Muscle layer of colon (tissue), 2 donors: ENCODE measurements at regions not wholly inside any gene's neighbourhood (a gene's known extent, or its start where the extent isn't known, plus 50 kb on each side); places are given as distances from the start of the nearest gene placed in this dataset.

Experiments
- H3K27ac ChIP-seq: one replicate; pipeline ENCODE4 v1.7.0; 2013; ENCODE audit warnings: low read depth, mild to moderate bottlenecking, low read length, moderate library complexity
- H3K27me3 ChIP-seq, 2 donors: one replicate each; pipeline ENCODE4 v1.7.0; 2013; ENCODE audit warnings: low read length in 2 of 2, mild to moderate bottlenecking in 2 of 2; ENCODE audit not compliant: insufficient read depth in 2 of 2, control insufficient read depth in 1 of 2
- H3K36me3 ChIP-seq: one replicate; pipeline ENCODE4 v1.7.0; 2013; ENCODE audit warnings: mild to moderate bottlenecking, low read length; ENCODE audit not compliant: insufficient read depth
- H3K4me1 ChIP-seq: one replicate; pipeline ENCODE4 v1.7.0; 2013; ENCODE audit warnings: mild to moderate bottlenecking, low read length; ENCODE audit not compliant: insufficient read depth
- H3K4me3 ChIP-seq, 2 donors: one replicate each; pipeline ENCODE4 v1.7.0; 2013; ENCODE audit warnings: low read length in 2 of 2, low read depth in 1 of 2, mild to moderate bottlenecking in 1 of 2, moderate library complexity in 1 of 2
- H3K9ac ChIP-seq: one replicate; pipeline ENCODE4 v1.7.0; 2013; ENCODE audit warnings: low read length
- H3K9me3 ChIP-seq: one replicate; pipeline ENCODE4 v1.7.0; 2013; ENCODE audit warnings: mild to moderate bottlenecking, low read length
- donor health status: abdominal sarcoma.
- donor health status: Adenocarcinoma of cecum.

DNA sequence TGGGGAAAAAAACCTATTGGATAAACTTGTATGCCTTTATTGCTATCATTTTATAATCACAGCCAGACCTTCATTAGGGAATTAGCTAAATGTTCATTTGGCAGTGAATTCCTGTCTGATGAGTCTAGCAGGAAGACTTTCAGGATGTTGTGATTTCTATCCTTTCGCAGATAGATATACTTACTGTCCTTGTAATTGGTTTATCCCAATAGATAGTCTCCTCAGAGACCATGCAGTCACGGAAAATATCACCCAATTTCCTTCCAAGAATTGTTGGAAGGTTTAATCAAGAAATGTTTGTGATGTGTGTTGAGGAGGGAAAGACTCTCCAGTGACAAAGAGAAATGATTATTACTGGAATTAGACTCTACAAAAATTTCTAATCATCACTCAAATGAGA is 1937.9 kb upstream of the WWC1 start:
- Histone ChIP-seq H3K36me3 (no peaks in the 10 kb centered on the region), H3K9ac (no peak overlapping the region), H3K4me1 (no peaks in the 10 kb centered on the region), H3K4me3 (no peak overlapping the region), H3K27me3 (no peaks in the 10 kb centered on the region), H3K9me3 (no peaks in the 10 kb centered on the region), H3K27ac (no peak overlapping the region)

DNA sequence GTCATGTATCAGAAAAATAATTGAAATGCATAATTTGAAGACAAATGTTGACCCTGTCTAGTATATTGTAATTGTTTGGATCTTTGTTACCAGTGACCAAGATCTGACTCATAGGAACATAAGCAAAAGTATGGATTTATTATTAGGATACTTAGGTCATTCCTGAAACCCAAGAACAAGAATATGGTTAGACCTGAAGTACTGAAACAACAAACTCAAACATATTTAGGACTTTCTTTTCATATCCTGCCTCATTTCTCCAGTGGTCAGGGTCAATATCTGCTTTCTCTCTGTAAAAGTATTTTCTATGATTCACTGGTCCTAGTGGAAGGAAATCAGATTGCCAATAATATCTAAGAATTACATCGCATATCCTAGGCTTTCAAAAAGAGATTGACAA is 1937.1 kb upstream of the WWC1 start:
- H3K27me3 ChIP-seq, result no peaks in the 10 kb centered on the region
- H3K9me3 ChIP-seq, result no peaks in the 10 kb centered on the region
- H3K27ac ChIP-seq, result no peak overlapping the region
- no peak overlapping the region for H3K9ac ChIP-seq
- H3K4me1 ChIP-seq, result no peaks in the 10 kb centered on the region
- no peak overlapping the region for H3K4me3 ChIP-seq
- no peaks in the 10 kb centered on the region for H3K36me3 ChIP-seq

DNA sequence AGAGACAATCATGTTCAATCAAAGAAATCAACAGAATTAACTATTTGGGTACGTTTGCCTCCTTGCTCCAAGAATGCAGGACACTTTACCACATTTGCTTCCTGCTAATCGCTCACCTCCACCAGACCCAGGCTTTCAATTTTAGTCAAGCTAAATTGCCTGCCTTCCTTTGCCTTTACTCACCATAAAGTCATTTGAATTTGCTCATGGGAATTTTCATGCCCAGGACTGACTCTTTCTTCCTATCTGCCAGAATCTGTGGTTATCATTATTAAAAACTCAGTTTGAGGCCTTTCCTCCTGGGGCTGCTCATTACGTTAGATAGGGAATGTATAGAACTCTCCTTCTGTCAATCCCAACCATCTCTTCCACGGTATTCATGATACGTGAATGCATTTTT is 1935.3 kb upstream of the WWC1 start:
- Histone ChIP-seq H3K9ac (no peak overlapping the region), H3K4me3 (no peak overlapping the region), H3K4me1 (no peaks in the 10 kb centered on the region), H3K27ac (no peak overlapping the region), H3K36me3 (no peaks in the 10 kb centered on the region), H3K9me3 (no peaks in the 10 kb centered on the region), H3K27me3 (no peaks in the 10 kb centered on the region)

DNA sequence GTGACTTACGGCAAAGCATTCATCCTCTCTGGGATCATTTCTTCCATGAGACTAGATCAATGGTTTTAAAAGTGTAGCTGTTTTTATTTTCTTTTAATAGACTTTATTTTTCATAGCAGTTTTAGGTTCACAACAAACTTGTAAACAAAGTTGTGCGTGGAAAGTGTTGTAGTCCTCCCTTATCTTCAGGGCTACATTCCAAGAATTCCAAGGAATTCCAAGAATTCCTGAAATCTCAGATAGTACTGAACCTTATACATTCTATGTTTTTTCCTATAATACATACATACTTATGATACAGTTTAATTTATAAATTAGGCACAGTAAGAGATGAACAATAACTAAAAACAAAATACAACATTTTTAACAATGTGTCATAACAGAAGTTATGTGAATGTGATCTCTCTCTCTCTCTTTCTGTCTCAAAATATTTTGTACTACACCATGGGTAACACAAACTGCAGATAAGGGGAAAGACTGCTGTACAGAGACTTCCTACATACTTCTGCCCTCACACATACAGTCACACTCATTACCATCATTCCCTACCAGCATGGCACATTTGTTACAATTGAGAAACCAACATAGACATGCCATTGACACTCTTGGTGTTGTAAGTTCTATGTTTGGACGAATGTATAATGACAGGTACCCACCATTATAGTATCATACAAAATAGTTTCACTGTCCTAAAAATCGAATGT is 1933.2 kb upstream of the WWC1 start:
- no peaks in the 10 kb centered on the region for H3K36me3 ChIP-seq
- H3K4me1 ChIP-seq, result no peaks in the 10 kb centered on the region
- H3K27me3 ChIP-seq, result no peaks in the 10 kb centered on the region

DNA sequence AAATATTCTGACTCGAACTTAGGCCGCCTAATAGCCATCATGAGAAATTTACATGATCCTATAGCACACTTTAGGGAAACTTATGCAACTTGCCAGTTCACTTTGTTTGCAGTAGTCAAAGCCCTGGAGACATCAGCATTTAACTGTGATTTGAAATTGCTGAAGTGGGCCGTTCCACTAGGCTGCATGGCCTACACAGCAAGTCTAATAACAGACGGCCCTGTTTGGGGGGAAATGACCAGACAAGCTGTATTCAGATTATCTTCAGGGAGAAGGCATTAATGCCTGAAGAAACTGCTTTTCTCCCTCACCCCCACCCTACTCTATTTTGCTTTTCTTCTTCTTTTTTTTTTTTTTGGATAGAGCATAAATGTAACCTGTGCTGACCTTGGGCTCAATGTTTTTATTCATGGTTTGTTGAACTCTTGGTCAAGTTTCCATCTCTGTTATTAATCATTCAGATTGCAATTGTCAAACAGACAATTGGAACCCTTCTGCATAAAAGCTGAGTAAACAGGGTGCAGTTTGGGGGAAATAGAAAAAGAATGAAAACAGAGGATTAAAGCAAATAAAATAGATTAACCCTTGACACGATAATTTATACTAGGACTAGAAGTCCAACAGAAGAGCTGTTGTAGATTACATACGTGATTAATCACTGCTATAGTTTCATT is 1928.2 kb upstream of the WWC1 start:
- no peak overlapping the region for H3K9ac ChIP-seq
- H3K4me3 ChIP-seq, result no peak overlapping the region
- no peaks in the 10 kb centered on the region for H3K4me1 ChIP-seq
- H3K27me3 ChIP-seq, result no peaks in the 10 kb centered on the region
- H3K36me3 ChIP-seq, result no peaks in the 10 kb centered on the region
- no peak overlapping the region for H3K27ac ChIP-seq
- no peaks in the 10 kb centered on the region for H3K9me3 ChIP-seq

More for the DNA sequence above, 1933.2 kb upstream of the WWC1 start:
- no peaks in the 10 kb centered on the region for H3K9me3 ChIP-seq
- no peak overlapping the region for H3K27ac ChIP-seq
- H3K9ac ChIP-seq, result no peak overlapping the region
- H3K4me3 ChIP-seq, result no peak overlapping the region

DNA sequence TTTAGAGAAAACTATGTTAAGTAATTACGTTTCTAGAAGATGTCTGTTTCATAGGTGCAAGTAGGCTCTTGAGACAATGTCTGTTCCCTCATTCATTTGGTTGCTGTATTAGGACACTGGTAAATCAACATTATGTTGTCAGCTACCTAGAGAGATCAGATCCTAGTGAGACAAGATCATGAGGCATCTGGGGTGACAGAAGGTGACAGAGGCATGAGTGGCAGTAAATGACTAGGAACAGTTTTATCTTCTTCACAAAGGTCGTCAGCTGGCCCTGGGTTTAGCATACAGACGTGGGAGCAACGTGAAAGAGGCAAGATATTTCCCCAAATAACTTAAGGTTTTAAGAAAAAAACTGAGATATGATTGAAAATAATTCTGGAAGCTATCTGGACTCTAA is 1926.3 kb upstream of the WWC1 start:
- no peak overlapping the region for H3K4me3 ChIP-seq
- H3K4me1 ChIP-seq, result no peaks in the 10 kb centered on the region
- H3K36me3 ChIP-seq, result no peaks in the 10 kb centered on the region

DNA sequence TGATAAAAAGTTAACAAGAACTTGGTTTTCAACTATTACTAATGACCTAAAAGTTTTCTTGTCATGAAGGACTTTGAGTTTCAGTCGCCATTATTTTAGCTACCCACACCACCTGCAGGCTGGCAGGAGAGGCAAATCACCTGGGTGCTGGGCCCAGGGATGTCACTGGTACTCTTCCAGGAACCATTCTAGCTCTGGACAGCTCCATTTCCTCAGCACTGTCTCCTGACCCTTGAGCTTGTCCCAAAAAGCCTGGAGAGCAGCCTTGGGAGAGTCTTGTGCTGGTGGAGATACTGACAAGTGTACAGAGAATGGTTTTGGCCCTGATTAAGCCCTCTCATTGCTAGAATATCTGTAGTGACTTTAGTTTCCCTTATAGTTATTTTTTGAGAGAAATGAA is 1924.1 kb upstream of the WWC1 start:
- Histone ChIP-seq H3K27me3 (no peaks in the 10 kb centered on the region), H3K9ac (no peak overlapping the region), H3K9me3 (no peaks in the 10 kb centered on the region), H3K4me1 (no peaks in the 10 kb centered on the region), H3K27ac (no peak overlapping the region), H3K4me3 (no peak overlapping the region), H3K36me3 (no peaks in the 10 kb centered on the region)

More for the DNA sequence above, 1926.3 kb upstream of the WWC1 start:
- Histone ChIP-seq H3K27ac (no peak overlapping the region), H3K9ac (no peak overlapping the region), H3K27me3 (no peaks in the 10 kb centered on the region), H3K9me3 (no peaks in the 10 kb centered on the region)

DNA sequence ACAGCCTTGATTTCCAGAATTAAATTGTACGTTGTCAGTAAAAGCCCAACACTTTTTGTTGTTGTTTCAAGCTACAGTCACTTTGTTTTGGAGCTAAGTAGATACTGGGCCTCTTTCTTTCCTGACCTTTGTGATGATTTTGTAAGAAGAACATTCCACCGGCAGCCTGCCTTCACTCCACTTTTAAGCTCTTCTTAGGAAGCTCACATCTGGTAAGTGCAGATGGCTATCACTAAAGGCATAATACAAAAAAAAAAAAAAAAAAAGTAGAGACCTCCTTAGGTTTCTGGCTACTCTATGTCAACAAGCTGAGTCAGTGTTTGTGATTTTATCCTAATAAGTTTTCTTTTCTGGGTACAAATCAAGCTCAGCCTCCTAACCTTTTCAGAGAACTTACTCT is 1922.1 kb upstream of the WWC1 start:
- no peaks in the 10 kb centered on the region for H3K27me3 ChIP-seq
- H3K4me3 ChIP-seq, result no peak overlapping the region
- no peak overlapping the region for H3K9ac ChIP-seq
- no peaks in the 10 kb centered on the region for H3K36me3 ChIP-seq
- no peaks in the 10 kb centered on the region for H3K9me3 ChIP-seq
- no peak overlapping the region for H3K27ac ChIP-seq
- H3K4me1 ChIP-seq, result no peaks in the 10 kb centered on the region

DNA sequence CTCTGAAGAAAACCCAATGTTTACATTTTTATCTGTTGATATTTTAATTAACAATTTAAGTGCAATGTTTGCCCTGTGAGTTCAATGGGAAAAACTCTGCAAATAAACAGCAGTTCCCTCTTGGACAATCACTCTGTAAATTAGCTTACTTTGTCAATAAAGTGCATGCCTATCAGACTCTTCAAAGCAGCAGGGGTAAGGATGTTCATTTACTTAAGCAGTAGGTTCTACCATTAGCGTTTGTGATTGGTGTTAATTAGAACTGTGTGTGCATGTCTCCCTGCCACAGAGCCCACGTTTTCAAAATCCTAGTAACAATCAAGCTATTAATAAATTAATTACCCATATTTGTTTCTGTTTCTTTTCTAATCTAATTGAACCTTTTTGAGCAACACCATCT is 1921.6 kb upstream of the WWC1 start:
- Histone ChIP-seq H3K27ac (no peak overlapping the region), H3K4me1 (no peaks in the 10 kb centered on the region), H3K9ac (no peak overlapping the region), H3K4me3 (no peak overlapping the region), H3K9me3 (no peaks in the 10 kb centered on the region), H3K36me3 (no peaks in the 10 kb centered on the region), H3K27me3 (no peaks in the 10 kb centered on the region)

DNA sequence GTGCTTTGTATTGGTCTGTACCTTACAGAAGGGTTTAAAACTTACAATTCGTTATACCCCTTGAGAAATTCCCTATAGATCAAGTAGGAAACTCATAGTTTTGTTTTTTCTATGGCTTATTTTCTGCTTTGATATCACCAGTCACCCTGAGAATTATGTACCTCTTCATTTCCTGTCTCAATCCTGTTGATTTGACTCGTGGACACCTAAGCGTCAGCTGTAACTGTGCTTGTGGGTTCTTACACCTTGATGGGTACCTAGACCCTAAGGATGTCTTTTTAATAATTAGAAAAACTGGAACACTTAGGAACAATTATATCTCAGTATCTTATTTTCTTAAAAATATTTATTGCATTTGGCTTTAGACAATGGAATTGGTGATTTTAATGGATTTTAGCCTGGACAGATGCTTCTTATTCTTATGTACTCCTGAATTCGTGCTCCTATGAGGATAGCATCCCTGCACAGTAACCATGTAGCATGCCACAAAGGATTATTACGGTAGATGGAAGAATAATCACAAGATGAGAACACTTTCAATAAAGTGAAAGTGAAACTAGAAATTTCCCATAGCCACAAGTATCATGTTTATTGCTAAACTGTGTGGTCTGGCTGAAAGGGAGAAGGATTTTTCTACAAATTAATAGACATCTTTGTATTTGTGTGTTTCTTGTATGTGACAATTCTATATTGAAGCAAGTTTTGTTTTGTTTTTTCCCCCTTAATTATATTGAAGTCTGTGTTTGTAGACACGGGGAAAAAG is 1920.3 kb upstream of the WWC1 start:
- H3K9ac ChIP-seq, result no peak overlapping the region
- no peaks in the 10 kb centered on the region for H3K36me3 ChIP-seq
- peak overlapping the region in 1 of 2 donors; percentile 12 for H3K4me3 ChIP-seq
- no peaks in the 10 kb centered on the region for H3K9me3 ChIP-seq
- H3K4me1 ChIP-seq, result no peaks in the 10 kb centered on the region
- H3K27ac ChIP-seq, result no peak overlapping the region
- no peaks in the 10 kb centered on the region for H3K27me3 ChIP-seq

DNA sequence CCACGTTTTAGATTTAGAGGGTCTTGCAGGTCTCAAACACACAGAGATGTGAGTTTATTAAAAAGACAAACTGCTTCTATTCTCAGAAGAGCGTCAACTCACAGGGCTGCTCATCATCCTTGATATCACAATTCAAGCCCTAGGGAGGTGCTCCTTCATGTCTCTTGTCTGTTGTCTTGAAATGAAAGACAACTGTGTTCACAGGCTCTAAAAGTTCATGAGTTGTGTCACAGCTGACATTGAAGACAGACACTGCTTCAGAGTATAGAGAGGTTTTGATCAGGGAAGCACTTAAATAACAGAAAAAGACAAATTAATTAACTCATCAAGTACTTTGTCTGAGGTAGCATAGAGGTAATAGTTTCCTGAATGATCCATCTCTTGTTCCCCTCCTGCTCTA is 1917.6 kb upstream of the WWC1 start:
- H3K27me3 ChIP-seq, result no peaks in the 10 kb centered on the region
- H3K4me1 ChIP-seq, result no peaks in the 10 kb centered on the region
- no peak overlapping the region for H3K4me3 ChIP-seq
- H3K9me3 ChIP-seq, result no peaks in the 10 kb centered on the region
- no peak overlapping the region for H3K9ac ChIP-seq
- no peaks in the 10 kb centered on the region for H3K36me3 ChIP-seq
- no peak overlapping the region for H3K27ac ChIP-seq
